GM18909 (cell line): ENCODE measurements at regions not wholly inside any gene's neighbourhood (a gene's known extent, or its start where the extent isn't known, plus 50 kb on each side); places are given as distances from the start of the nearest gene placed in this dataset.

Experiments used
- ATAC-seq: cut with Tn5 transposase; IDR thresholded peaks from one replicate; pipeline ENCODE4 v1.9.1; 2021; ENCODE audit warnings: mild to moderate bottlenecking; ENCODE audit not compliant: unreplicated experiment, poor library complexity

GRCh38 chr5:168157141-168157540 is 134.3 kb upstream of the WWC1 start:
- ATAC-seq, result no peak

- no peak for ATAC-seq
Measured at GRCh38 chr5:168159425-168159824, 132.0 kb upstream of the WWC1 start.

DNA sequence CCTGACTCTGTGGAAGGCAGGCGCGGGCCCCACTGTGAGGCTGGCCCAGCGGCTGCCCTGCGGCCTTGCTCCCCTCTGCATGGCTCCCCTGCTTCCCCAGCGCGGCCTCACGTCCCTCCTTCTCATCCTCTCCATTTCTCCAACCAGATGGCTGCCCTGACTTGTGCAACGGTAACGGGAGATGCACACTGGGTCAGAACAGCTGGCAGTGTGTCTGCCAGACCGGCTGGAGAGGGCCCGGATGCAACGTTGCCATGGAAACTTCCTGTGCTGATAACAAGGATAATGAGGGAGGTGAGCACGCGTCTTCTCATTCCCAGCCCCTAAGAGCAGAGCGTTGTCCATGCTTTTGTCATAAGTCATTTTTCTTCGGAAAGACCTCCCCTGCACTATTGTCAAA is 129.0 kb upstream of the WWC1 start:
- ATAC-seq, result no peak

DNA sequence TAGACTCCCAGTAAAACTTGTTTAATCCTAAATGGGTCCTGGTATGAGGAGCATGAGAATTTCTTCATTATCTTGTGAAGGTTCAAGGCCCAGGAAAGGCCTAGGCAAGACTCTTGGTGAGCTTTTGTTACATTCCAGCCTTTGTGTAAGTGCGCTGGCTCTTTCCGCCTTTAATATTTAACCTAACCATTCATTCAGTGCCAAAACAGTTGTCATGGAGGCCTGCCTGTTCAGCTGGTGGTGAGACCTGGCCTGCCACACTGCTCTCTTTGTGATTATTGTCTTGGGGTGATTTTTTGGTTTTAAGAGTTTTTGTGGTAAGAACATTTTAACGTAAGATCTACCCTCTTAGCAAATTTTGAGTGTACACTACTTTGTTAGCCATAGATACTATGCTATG is 127.5 kb upstream of the WWC1 start:
- ATAC-seq, result no peak

DNA sequence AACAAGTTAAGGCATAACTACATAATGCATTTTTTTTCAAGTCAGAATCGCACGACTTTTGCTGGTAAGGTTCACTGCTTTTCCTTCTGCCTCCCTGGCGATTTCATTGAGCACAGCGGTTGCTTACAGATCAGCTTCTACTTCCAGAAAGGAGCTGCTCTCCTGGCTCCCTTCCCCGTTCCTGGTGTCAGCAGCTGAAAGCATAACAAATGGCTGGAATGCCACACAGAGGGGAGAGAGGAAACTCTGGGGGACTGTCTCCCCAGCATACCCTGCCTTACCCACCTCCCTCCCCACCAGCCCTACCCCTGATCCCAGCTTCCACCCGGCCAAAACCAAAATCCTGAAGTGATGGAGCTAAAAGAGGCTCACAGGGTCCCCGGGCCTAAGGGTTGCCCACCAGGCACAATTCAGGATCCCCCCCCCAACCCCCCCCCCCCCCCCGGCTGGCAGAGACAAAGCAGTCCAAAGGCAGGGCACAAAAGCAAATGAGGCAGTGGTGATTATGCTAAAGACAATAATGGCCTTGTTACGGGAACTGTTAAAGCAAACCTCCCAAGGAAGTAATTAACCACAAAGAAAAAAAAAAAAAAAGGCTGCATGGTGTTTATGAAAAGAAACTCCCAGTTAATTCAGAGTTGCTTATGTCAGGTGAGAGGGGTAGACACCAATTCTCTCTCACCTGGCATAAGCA is 126.1 kb upstream of the WWC1 start:
- no peak for ATAC-seq

DNA sequence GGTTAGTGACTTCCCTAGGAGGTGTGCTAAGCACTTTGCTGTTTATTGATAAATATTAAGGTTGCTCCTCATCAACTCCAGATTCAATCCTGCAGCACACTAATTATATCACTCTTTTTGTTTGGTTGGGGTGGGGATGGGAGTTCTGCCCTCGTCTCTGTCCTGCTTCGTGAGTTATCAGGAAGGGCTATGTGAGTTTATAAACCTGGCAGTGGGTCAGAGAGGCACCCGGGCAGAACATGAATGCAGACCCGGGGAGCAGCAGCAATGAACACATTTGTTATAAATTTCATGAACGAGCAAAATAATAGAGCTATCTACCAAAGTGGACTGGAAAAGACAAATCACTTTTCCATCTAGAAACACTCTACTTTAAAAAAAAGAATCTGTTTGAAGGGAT is 125.5 kb upstream of the WWC1 start:
- ATAC-seq, result no peak

DNA sequence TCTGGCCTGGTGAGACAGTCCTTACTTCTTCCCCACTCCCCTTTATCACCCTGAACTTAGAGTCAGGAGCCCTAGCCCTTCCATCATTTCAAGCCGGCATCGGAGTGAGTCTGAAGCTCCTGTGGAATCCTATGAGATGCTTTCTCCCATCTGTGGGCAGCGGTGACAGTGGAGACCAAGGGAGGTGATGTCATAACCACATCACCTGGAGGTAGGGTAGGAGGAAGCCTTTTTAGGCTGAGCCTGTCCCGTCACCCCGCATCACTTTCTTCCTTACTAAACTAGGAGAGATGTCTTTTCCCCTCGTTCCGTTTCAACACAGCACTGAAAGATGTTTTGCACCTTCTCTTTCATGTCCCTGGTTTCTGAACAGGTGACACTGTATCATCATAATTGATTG is 124.1 kb upstream of the WWC1 start:
- ATAC-seq, result no peak

- no peak for ATAC-seq
Measured at GRCh38 chr5:168168978-168169698, 122.3 kb upstream of the WWC1 start.

DNA sequence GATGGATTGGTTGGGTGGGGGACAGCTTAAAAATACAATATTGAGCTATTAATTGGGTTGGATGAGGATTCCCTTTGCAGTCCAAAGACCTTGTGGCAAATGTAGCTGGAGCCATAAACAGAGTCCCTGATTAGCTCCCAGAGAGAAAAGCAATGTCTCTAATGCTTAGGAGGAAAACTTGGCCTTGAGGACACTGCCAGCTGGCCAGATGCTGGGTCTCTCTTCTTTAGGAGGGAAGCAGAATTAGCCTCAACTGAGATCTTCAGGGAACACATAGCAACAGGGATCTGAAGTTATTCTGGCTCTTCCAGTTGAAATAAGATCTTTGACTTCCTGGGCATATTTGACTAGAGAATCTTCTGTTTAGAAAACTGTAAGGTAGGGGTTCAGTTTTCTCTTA is 121.7 kb upstream of the WWC1 start:
- no peak for ATAC-seq

- no peak for ATAC-seq
Measured at GRCh38 chr5:168171901-168172759, 119.3 kb upstream of the WWC1 start.

- no peak for ATAC-seq
Measured at GRCh38 chr5:168172760-168173223, 118.7 kb upstream of the WWC1 start.

DNA sequence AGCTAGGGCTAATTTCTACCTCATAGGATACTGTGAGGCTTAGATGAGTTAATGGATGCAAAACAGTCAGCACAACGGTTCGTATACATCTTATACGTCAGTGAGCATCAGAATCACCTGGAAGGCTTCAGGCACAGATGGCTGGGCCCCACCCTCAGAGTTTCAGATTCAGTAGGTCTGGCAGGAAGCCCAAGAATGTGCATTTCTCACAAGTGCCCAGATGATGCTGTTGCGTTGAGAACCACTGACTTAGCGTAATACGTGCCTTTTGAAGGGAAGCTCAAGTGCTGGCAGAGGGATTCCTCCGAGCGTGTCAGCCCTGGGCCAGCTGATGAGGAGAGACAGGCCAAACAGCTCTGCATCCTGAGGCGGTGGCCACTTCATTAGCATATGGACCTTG is 117.1 kb upstream of the WWC1 start:
- peak; percentile 81 for ATAC-seq

- no peak for ATAC-seq
Measured at GRCh38 chr5:168176251-168176650, 115.2 kb upstream of the WWC1 start.

DNA sequence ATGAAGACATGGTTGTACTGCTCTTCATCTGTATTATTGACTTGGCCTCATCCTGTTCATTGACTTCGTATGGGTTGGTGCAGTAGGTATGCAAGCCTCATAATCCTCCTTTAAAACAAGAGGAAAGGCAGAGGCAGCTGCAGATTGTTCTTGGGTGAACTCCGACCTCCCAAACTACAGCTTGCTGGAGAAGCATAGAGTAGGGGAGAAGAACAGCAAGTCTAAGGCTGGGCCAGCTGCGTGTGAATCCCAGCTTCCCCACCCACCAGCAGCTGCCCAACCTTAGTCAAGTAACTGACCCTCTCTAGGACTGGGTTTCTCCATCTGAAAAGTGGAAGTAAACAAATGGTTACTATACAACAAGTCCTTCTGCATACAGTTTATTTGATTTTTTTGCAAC is 114.5 kb upstream of the WWC1 start:
- no peak for ATAC-seq

DNA sequence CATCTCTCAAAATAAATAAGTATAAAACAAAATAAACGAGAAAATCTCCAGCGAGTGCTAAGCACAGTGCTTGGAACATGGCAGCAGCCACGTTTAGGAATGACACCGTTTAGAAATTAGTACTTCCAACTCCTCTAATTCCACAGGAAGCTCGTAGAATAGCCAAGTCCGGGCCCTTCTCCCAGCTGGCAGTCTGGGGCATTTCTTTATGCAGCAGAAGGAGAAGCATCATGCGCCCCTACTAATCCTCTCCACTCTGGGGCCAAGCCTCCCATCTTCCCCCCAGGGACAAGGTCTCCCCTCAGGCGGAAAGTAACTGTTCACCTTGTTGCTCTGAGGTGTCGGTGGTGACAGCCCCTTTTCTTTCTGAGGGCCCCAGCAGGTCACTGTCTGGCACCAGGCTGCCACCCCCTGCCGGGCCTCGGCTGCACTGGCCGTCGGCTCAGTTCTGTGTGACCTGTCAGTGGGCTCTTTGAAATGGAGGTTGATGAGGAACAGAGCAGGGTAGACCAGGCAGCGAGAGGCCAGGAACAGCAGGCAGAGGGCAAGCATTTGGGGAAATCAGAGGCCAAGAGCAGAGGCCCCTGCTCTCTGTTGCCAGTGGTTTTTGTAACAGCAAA is 113.5 kb upstream of the WWC1 start:
- ATAC-seq, result no peak

DNA sequence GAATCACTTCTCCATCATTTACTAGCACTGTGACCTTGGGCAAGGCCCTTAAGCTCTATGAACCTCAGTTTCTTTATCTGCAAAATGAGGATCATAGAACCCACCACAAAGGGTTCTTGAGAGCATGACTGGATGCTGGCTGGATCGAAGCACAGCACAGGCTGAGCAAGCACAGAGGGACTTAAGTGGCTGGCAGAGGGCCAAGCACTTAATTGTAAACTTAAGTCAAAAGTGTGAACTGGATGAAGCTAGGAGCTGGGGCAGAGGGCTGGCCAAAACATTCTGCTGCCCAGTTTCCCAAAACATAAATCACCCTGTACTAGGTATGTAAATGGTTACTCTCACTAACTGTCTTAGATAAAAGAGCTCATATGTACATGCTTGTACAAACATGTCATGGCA is 112.3 kb upstream of the WWC1 start:
- ATAC-seq, result no peak

DNA sequence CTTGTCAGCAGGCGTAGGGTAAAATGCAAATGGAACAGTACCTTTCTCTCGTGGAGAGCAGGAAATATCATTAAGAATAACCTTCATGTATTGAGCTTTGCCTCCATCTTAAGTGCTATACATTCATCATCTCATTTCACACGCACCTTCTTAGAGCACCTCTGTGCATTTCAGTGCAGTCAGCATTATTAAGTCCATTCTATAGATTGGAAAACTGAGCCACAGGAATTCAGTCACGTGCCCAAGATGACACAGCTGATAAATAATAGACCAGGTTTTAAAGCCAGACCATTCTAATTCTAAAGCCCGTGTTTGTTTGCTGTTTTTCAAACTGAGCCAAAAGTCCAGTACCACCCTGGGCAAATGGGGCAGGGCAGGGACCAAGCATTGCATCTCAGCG is 109.2 kb upstream of the WWC1 start:
- ATAC-seq, result no peak

DNA sequence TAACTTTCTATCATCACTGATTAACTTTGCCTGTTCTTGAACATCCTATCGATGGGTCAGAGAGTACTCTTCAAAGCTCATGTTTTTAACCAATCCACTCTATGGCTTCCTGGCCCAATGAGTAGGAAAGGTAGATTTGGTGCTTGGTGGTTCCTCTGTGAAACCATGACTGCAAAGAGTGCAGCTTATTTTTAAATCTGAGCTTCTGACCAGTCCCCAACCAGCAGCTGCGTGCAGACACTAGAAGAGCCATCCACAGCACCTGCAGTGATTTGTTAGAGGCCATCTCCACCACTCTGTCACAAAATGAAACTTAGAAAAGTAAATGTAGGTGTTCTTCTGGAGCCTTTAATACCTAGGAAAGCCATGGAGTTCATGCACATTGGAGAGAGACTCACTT is 107.3 kb upstream of the WWC1 start:
- no peak for ATAC-seq

- ATAC-seq, result no peak
Measured at GRCh38 chr5:168186289-168187074, 105.0 kb upstream of the WWC1 start.

DNA sequence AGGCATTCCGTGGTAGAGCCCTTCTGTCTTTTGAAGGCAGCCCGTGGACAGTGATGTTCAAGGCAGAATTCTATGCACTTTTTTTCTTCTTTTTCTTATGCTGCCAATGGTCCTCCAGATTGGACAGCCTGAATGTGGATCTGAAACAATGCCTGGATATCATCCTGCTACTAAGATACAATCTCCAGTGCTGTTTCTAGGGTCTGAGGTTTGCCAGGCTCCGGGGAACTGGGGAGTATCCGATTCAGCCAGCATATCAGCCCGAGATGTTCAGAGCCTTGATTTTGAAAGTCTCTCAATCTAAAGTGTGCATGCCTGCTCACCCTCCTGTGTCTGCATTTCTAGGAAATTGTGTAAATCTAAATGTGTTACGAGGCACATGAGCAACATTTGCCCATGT is 103.8 kb upstream of the WWC1 start:
- no peak for ATAC-seq
